NCI-H146 (cell line): ENCODE measurements at regions not wholly inside any gene's neighbourhood (a gene's known extent, or its start where the extent isn't known, plus 50 kb on each side); places are given as distances from the start of the nearest gene placed in this dataset.

Experiments
- DNase-seq: peaks from one replicate; lab custom pipeline; 2025; lab: John Stamatoyannopoulos, UW

GRCh38 chr11:41971592-41971991 is 512.1 kb upstream of the LRRC4C start:
- DNase-seq, result no peak

GRCh38 chr11:41978945-41979344 is 519.5 kb upstream of the LRRC4C start:
- DNase-seq, result no peak

- DNase-seq, result no peak
These were observed 521.3 kb upstream of the LRRC4C start for GRCh38 chr11:41980741-41981140.

DNA sequence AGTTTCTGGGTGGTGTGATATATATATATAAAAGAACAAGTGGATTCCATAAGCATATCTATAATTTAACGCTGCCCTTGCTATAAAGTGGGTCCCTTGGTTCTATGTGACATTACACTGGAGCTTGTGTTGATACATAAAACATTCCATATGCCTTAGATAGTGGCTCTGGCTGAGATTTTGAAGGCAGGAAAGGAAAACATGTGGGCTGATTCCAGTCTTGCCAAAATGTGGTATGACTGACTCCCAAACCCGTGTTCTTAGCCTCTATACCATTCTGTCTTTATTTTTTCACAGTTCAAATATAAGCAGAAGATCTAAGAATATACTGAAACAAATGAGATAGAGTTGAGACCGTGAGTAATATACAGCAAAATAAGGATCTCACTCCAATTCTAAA is 522.8 kb upstream of the LRRC4C start:
- DNase-seq, result no peak

DNA sequence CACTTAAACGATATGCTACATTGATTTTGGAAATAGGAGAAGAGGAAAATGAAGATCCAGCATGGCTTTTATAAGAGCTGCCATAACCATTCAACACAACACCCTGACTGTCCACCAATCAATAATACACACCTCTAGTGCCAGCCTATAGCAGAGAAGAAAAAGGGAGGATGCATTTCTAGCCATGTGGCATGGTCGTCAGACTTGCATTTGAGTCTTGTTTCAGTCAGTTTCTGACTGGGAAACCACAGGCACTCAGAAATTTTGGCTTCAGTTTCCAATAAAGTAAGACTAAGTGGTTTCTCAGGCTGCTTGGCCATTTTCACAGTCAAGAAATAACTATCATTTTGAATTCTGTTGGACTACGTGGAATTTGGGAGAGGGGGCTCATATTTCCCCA is 523.5 kb upstream of the LRRC4C start:
- DNase-seq, result no peak

GRCh38 chr11:41983475-41983874 is 524.0 kb upstream of the LRRC4C start:
- no peak for DNase-seq

DNA sequence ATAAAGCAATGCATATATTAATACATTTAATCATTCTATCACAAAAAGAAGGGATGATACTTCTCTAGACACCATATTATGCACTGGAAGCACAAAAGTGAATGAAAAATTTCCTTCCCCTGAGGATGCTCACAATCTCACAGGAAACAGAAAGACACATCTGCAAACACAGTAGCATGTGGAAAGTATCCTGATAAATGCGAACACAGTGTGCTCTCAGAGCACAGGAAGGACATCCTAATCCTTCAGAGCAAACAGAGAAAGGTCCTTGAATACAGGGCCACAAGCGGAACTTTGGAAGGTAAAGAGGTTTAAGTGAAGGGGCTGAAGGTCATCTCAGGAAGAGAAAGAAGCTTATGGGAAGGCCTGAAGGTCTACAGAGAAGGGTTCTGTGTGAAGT is 524.6 kb upstream of the LRRC4C start:
- no peak for DNase-seq

GRCh38 chr11:41985799-41986198 is 526.3 kb upstream of the LRRC4C start:
- no peak for DNase-seq

- no peak for DNase-seq
These were observed 529.6 kb upstream of the LRRC4C start for GRCh38 chr11:41988951-41989572.

DNA sequence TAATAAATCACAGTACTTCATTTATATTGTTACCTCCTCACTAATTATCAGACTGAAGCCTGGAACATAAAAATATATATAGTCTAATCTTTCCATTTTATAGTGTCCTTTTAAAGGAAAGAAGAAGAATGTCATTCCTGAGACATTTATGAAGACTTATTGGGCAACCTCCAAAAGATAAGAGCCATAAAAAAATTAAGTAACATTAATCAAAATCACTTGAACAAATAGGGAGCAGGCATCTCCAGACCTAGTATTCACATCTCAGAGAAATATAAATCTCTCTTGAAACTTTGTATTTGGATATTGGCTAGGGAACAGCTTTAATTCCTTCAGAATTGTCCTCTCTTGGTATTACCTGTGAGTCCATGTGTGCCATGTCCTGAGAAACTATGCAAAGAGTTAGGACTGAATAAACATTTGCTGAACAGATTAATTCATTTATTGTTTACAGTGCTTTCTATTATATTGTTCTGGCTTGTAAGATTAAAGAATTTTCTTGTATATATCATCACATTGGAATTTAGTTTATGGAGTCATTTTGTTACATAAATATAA is 530.5 kb upstream of the LRRC4C start:
- no peak for DNase-seq

DNA sequence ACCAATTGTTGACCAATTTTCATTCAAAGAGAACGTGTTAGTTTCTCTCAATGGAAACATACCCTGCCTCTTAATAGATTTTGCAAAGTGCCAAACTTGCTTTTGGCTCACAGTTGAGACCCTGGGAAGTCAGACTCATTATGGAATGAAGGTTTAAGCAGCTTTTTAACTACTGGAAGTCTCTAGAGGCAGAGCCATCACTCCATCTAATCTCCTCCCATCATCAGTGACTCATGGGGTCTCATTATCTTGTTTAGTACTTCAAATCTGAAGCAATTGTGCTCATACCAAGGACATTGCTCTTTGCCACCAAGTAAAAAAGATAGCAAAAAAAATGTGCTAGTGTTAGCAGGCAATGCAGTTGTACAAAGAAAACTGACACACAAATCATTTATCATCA is 537.1 kb upstream of the LRRC4C start:
- DNase-seq, result no peak

DNA sequence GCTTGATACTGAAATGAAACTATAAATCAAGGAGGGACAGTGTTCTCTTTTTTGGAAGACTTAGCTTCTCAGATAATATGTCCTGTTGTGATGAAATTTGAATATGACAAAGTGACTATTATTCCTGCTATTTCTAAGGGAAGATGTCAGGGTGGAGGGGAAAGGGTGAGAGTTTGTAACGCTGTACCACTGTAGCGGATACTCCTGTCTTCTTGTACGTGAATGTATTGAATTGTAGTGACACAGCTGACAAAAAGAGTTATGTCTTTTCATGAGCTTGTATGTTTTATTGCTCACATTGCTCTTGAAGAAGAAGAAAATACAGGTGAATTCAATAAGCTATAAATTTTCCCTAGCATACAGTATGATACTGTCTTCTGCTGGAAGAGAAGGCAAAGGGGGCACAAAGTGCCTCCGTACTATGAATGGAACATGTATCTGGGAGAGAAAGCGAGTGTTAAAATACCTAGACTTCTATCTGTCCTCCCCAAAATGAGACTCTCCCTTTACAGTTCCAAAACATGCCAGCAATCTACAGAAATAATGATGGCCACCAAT is 538.5 kb upstream of the LRRC4C start:
- DNase-seq, result no peak

GRCh38 chr11:41999066-41999465 is 539.6 kb upstream of the LRRC4C start:
- no peak for DNase-seq

GRCh38 chr11:42003801-42004200 is 544.3 kb upstream of the LRRC4C start:
- DNase-seq, result no peak

DNA sequence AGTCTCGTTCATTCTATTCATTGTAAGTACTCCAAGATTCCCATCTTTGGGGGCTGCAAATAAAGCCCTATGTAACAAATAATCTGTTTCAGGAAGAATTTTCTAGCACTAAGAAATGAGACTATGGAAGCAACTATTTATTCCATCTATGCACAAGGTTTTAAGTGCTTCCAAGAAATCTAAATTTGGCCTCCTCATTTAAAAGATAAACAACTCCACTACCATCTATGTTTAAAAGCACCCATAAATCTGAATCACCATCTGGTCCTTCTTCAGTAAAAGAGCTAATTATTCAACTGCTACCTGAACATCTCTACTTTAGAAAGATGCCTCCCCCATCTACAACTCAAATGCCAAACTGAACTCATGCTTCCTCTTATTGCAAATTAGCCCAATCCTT is 547.3 kb upstream of the LRRC4C start:
- no peak for DNase-seq

DNA sequence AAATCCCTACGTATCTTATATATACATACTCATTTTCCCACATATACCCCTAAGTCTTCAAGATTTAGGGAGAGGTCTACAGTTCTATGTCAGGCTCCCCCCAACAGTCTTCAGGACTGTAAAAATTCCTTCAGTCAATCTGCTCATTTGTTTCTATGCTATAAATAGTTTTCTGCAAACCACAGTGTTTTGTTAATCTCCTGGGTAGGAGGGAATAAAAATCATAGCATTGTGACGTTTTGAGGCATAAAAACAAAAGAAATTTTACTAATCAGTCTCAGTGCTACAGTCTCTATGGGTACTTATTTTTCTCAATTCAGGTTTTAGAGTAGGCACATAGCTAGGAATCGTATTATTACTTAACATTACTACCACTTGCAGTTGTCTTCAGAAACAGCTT is 552.8 kb upstream of the LRRC4C start:
- DNase-seq, result no peak

- no peak for DNase-seq
These were observed 554.3 kb upstream of the LRRC4C start for GRCh38 chr11:42013656-42014201.

- no peak for DNase-seq
These were observed 562.5 kb upstream of the LRRC4C start for GRCh38 chr11:42021911-42022310.

DNA sequence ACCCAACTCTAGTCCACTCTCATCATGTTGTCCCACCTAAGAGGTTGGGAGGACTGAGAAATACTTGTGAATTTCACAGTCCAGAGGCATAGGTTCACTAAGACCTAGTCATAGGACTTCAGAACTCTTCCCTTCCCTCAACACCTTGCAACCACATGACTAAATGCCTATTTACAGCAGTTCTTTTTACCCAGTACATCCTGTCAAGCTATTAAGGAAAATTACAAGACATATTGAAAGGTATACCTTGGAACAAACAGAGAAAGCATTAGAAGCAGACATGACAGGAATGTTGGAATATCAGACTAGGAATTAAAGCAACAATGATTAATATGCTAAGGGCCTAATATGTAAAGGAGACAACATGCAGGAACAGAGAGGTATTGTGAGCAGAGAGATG is 563.8 kb upstream of the LRRC4C start:
- DNase-seq, result no peak

GRCh38 chr11:42025121-42025803 is 565.8 kb upstream of the LRRC4C start:
- no peak for DNase-seq

GRCh38 chr11:42034826-42035225 is 575.4 kb upstream of the LRRC4C start:
- no peak for DNase-seq

- no peak for DNase-seq
These were observed 576.7 kb upstream of the LRRC4C start for GRCh38 chr11:42036201-42036600.

DNA sequence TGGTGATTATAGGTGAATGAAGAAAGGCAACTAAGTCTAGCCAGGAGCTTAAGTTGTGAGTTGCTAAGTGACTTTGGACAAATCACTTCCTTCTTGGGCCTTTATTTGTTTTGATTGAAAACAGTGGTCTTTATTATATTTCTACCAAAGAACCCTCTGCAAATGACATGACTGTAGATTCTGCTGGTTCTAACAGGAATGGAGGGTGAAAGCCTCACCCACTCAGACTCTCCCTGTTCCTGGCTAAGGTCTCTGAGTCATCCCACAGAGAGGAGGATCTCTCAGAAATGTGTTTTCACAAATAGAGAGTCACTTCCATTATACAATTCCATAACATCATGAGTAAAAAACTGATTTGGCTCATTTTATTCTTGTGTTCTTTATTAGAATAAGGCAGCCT is 583.9 kb upstream of the LRRC4C start:
- DNase-seq, result no peak
